Panc1 (cell line): ENCODE measurements at regions not wholly inside any gene's neighbourhood (a gene's known extent, or its start where the extent isn't known, plus 50 kb on each side); places are given as distances from the start of the nearest gene placed in this dataset.

Experiments used
- CTCF ChIP-seq: fragments of 450-650 bp; IDR thresholded peaks from 2 replicates; pipeline ENCODE4 v1.5.1; 2017; ENCODE audit warnings: mild to moderate bottlenecking
- POLR2AphosphoS5 ChIP-seq: IDR thresholded peaks from 2 replicates; pipeline ENCODE4 v1.6.1; 2012; ENCODE audit warnings: mild to moderate bottlenecking, low read depth, low read length, moderate library complexity

- TF ChIP-seq CTCF = no peak
- no peak for TF ChIP-seq POLR2AphosphoS5
These were observed 593.5 kb upstream of the MGMT start for GRCh38 chr10:128873411-128874054.
